GM23338 (cell line): ENCODE measurements at regions not wholly inside any gene's neighbourhood (a gene's known extent, or its start where the extent isn't known, plus 50 kb on each side); places are given as distances from the start of the nearest gene placed in this dataset.

Source experiments
- ATAC-seq: fragments of 200-7000 bp; cut with Tn5 transposase; 3 replicates; pipeline ENCODE4 v1.9.1; 2020
- DNase-seq: peaks from one replicate; pipeline ENCODE4 v3.0.0-alpha.2; 2015; ENCODE audit warnings: low spot score
- H2AFZ ChIP-seq: fragments of 200-600 bp; sonication (generic); 2 replicates; pipeline ENCODE4 v1.8.0; 2016; ENCODE audit warnings: antibody characterized with exemption, mild to moderate bottlenecking, moderate library complexity
- H3F3A ChIP-seq: fragments of 200-600 bp; sonication (generic); replicated peaks from 2 replicates; pipeline ENCODE4 v1.8.0; 2017; ENCODE audit warnings: antibody characterized with exemption, mixed run types, low read depth
- H3K27ac ChIP-seq: fragments of 200-600 bp; sonication (generic); 2 replicates; pipeline ENCODE4 v1.6.1; 2016; ENCODE audit warnings: low read depth
- H3K27me3 ChIP-seq: fragments of 200-600 bp; sonication (generic); 2 replicates; pipeline ENCODE4 v1.8.0; 2016; ENCODE audit warnings: mild to moderate bottlenecking, mixed run types, moderate library complexity; ENCODE audit not compliant: insufficient read depth
- H3K36me3 ChIP-seq: fragments of 200-600 bp; sonication (generic); 2 replicates; pipeline ENCODE4 v1.8.0; 2016; ENCODE audit warnings: mild to moderate bottlenecking; ENCODE audit not compliant: insufficient read depth
- H3K4me1 ChIP-seq: fragments of 200-600 bp; sonication (generic); 2 replicates; pipeline ENCODE4 v1.8.0; 2016; ENCODE audit warnings: mild to moderate bottlenecking, moderate library complexity; ENCODE audit not compliant: insufficient read depth
- H3K4me2 ChIP-seq: fragments of 200-600 bp; sonication (generic); 2 replicates; pipeline ENCODE4 v1.7.1; 2017; ENCODE audit warnings: mixed run types
- H3K4me3 ChIP-seq: fragments of 200-600 bp; sonication (generic); 2 replicates; pipeline ENCODE4 v1.6.1; 2016; ENCODE audit warnings: mixed run types
- H3K79me2 ChIP-seq: fragments of 200-600 bp; sonication (generic); replicated peaks from 2 replicates; pipeline ENCODE4 v1.8.0; 2017; ENCODE audit warnings: mild to moderate bottlenecking; ENCODE audit not compliant: insufficient read depth
- H3K9me2 ChIP-seq: fragments of 200-600 bp; sonication (generic); 2 replicates; pipeline ENCODE4 v1.8.0; 2017; ENCODE audit not compliant: insufficient read depth
- H4K20me1 ChIP-seq: fragments of 200-600 bp; sonication (generic); replicated peaks from 2 replicates; pipeline ENCODE4 v1.8.0; 2017; ENCODE audit warnings: mild to moderate bottlenecking; ENCODE audit not compliant: insufficient read depth
- H3K27ac Mint-ChIP-seq: 2 replicates; pipeline ENCODE4 v1.8.0; 2020; ENCODE audit warnings: inconsistent platforms, mild to moderate bottlenecking, moderate library complexity, mixed read lengths
- H3K27me3 Mint-ChIP-seq: 3 replicates; pipeline ENCODE4 v1.8.0; 2022; ENCODE audit warnings: low read depth, mild to moderate bottlenecking, moderate library complexity, mixed read lengths, inconsistent platforms; ENCODE audit not compliant: insufficient read depth, poor library complexity
- H3K36me3 Mint-ChIP-seq: 3 replicates; pipeline ENCODE4 v1.8.0; 2021; ENCODE audit warnings: low read depth, mild to moderate bottlenecking, inconsistent platforms, moderate library complexity, mixed read lengths
- H3K4me1 Mint-ChIP-seq: 3 replicates; pipeline ENCODE4 v1.8.0; 2020; ENCODE audit warnings: mild to moderate bottlenecking, inconsistent platforms, mixed read lengths
- H3K4me3 Mint-ChIP-seq: 3 replicates; pipeline ENCODE4 v1.8.0; 2021; ENCODE audit warnings: moderate library complexity, mild to moderate bottlenecking, inconsistent platforms, mixed read lengths
- H3K9me3 Mint-ChIP-seq: 3 replicates; pipeline ENCODE4 v1.8.0; 2020; ENCODE audit warnings: moderate library complexity, mild to moderate bottlenecking, inconsistent platforms, mixed read lengths
- CREB1 ChIP-seq: fragments of 250-450 bp; sonication (Bioruptor Pico); IDR thresholded peaks from 2 replicates; pipeline ENCODE4 v1.5.0; 2020; ENCODE audit warnings: low read depth, mild to moderate bottlenecking, moderate library complexity
- CTCF ChIP-seq, 2 experiments: fragments of 200-600 bp in 1 of 2; sonication (generic) in 1 of 2; conservative IDR thresholded peaks; 2 replicates each; pipeline versions ENCODE4 v1.5.1 to v1.6.1; 2016 to 2017; ENCODE audit warnings: antibody characterized with exemption in 2 of 2, low read depth in 2 of 2, mild to moderate bottlenecking in 2 of 2, moderate library complexity in 1 of 2
- ETS1 ChIP-seq: IDR thresholded peaks from 2 replicates; pipeline ENCODE4 v1.6.1; 2016; ENCODE audit warnings: antibody characterized with exemption
- EZH2 ChIP-seq: fragments of 200-600 bp; sonication (generic); IDR thresholded peaks from one replicate; pipeline ENCODE4 v1.8.0; 2017; ENCODE audit warnings: antibody characterized with exemption, mild to moderate bottlenecking, low read depth; ENCODE audit not compliant: unreplicated experiment
- EZH2phosphoT487 ChIP-seq: fragments of 200-600 bp; sonication (generic); IDR thresholded peaks from one replicate; pipeline ENCODE4 v1.8.1; 2018; ENCODE audit warnings: antibody characterized with exemption; ENCODE audit not compliant: unreplicated experiment
- JUNB ChIP-seq: IDR thresholded peaks from one replicate; pipeline ENCODE4 v1.6.1; 2016; ENCODE audit warnings: antibody characterized with exemption; ENCODE audit not compliant: unreplicated experiment
- NANOG ChIP-seq: IDR thresholded peaks from 2 replicates; pipeline ENCODE4 v1.6.1; 2016; ENCODE audit warnings: antibody characterized with exemption, borderline replicate concordance
- POLR2AphosphoS5 ChIP-seq: IDR thresholded peaks from 2 replicates; pipeline ENCODE4 v1.6.1; 2016; ENCODE audit warnings: antibody characterized with exemption, low read depth
- REST ChIP-seq: IDR thresholded peaks from one replicate; pipeline ENCODE4 v1.6.1; 2018; ENCODE audit warnings: antibody characterized with exemption; ENCODE audit not compliant: unreplicated experiment
- STAT1 ChIP-seq: IDR thresholded peaks from one replicate; pipeline ENCODE4 v1.6.1; 2016; ENCODE audit warnings: antibody characterized with exemption; ENCODE audit not compliant: unreplicated experiment
- ZNF114 ChIP-seq: fragments of 250-450 bp; sonication (Bioruptor Pico); IDR thresholded peaks from 2 replicates; pipeline ENCODE4 v1.5.0; 2020; ENCODE audit warnings: mild to moderate bottlenecking, moderate library complexity
- ZNF462 ChIP-seq: fragments of 250-450 bp; sonication (Bioruptor Pico); IDR thresholded peaks from 2 replicates; pipeline ENCODE4 v1.5.0; 2020; ENCODE audit warnings: mild to moderate bottlenecking, moderate library complexity

GRCh38 chr10:8194050-8194449, 139.6 kb downstream of the GATA3 start:
- ATAC-seq, result no peak
- Histone ChIP-seq H3K27ac (no peak overlapping the region), H3K4me3 (no peak overlapping the region), H3K4me2 (no peak overlapping the region), H3K9me2 (no peaks in the 10 kb centered on the region), H3K27me3 (no peaks in the 10 kb centered on the region), H2AFZ (peak overlapping the region; percentile 15; the same call in 1 of the 2 replicates), H3K36me3 (no peaks in the 10 kb centered on the region), H3K79me2 (no peaks in the 10 kb centered on the region), H3F3A (no peaks in the 10 kb centered on the region), H3K4me1 (no peaks in the 10 kb centered on the region), H4K20me1 (no peaks in the 10 kb centered on the region)
- Mint-ChIP-seq H3K9me3 (no peaks in the 10 kb centered on the region; the same call in 2 of the 3 replicates), H3K36me3 (no peaks in the 10 kb centered on the region), H3K27me3 (peaks cover 3% of the 10 kb centered on the region), H3K4me3 (no peak overlapping the region), H3K27ac (no peak overlapping the region), H3K4me1 (peaks cover 8% of the 10 kb centered on the region)
- TF ChIP-seq EZH2phosphoT487 (no peak), NANOG (no peak), CTCF (conservative IDR thresholded peaks at IDR 0.05; ENCODE audit: low read depth in 2 of 2) (no peak), ETS1 (no peak), ZNF114 (CRISPR knock-in tag) (no peak), JUNB (no peak), CREB1 (CRISPR knock-in tag) (no peak), STAT1 (no peak), ZNF462 (CRISPR knock-in tag) (no peak), REST (no peak), EZH2 (no peak), POLR2AphosphoS5 (no peak)
- DNase-seq, result no peak
